Neural crest cell (in vitro differentiated cells): ENCODE measurements at regions not wholly inside any gene's neighbourhood (a gene's known extent, or its start where the extent isn't known, plus 50 kb on each side); places are given as distances from the start of the nearest gene placed in this dataset.

Source experiments
- DNase-seq: peaks from one replicate; pipeline ENCODE4 v3.0.0; 2021; ENCODE audit warnings: low read depth, mixed read lengths, low spot score
- H3K27ac Mint-ChIP-seq: one replicate; pipeline ENCODE4 v1.8.0; 2021; ENCODE audit warnings: mild to moderate bottlenecking, mixed read lengths; ENCODE audit not compliant: unreplicated experiment
- H3K27me3 Mint-ChIP-seq: 2 replicates; pipeline ENCODE4 v1.8.0; 2021; ENCODE audit warnings: low read depth, mild to moderate bottlenecking, mixed read lengths
- H3K36me3 Mint-ChIP-seq: 2 replicates; pipeline ENCODE4 v1.8.0; 2021; ENCODE audit warnings: low read depth, mild to moderate bottlenecking, mixed read lengths
- H3K4me1 Mint-ChIP-seq: 2 replicates; pipeline ENCODE4 v1.8.0; 2021; ENCODE audit warnings: mixed read lengths
- H3K4me3 Mint-ChIP-seq: one replicate; pipeline ENCODE4 v1.8.0; 2021; ENCODE audit warnings: mild to moderate bottlenecking, mixed read lengths
- H3K9me3 Mint-ChIP-seq: 2 replicates; pipeline ENCODE4 v1.8.0; 2021; ENCODE audit warnings: mixed read lengths
- TF ChIP-seq, protein P1 (sequence below): fragments of 200-600 bp; sonication (generic); conservative IDR thresholded peaks from 2 replicates; pipeline ENCODE4 v1.5.0; 2021; ENCODE audit warnings: antibody characterized with exemption, mild to moderate bottlenecking

- TF ChIP-seq, protein P1, sequence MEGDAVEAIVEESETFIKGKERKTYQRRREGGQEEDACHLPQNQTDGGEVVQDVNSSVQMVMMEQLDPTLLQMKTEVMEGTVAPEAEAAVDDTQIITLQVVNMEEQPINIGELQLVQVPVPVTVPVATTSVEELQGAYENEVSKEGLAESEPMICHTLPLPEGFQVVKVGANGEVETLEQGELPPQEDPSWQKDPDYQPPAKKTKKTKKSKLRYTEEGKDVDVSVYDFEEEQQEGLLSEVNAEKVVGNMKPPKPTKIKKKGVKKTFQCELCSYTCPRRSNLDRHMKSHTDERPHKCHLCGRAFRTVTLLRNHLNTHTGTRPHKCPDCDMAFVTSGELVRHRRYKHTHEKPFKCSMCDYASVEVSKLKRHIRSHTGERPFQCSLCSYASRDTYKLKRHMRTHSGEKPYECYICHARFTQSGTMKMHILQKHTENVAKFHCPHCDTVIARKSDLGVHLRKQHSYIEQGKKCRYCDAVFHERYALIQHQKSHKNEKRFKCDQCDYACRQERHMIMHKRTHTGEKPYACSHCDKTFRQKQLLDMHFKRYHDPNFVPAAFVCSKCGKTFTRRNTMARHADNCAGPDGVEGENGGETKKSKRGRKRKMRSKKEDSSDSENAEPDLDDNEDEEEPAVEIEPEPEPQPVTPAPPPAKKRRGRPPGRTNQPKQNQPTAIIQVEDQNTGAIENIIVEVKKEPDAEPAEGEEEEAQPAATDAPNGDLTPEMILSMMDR = no peak
- H3K4me1 Mint-ChIP-seq = peaks cover 14% of the 10 kb centered on the region
These were observed 100.1 kb downstream of the KLF6 start for GRCh38 chr10:3684891-3685290.

DNA sequence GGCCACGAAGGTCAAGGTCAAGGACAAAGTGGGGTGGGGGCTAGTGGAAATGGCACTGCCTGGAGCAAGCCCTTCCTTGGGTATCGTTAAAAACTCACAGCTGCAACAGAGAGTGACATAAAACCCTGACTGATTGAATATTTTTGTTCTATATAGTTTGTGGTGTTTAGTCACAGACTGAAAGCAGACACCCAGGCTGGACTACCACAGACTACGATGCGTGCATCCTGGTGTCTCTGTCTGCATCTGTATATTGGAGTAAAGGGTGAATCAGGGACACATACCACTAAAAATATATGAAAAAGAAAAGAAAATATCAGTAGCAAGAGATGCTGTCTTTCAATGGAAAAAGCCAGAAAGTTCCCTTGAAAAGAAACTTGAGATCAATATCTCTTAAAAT, 101.4 kb downstream of the KLF6 start:
- TF ChIP-seq, protein P1 = no peak
- H3K36me3 Mint-ChIP-seq = no peaks in the 10 kb centered on the region
- no peaks in the 10 kb centered on the region for H3K27me3 Mint-ChIP-seq
- H3K4me3 Mint-ChIP-seq = no peak overlapping the region
- no peak for DNase-seq
- H3K4me1 Mint-ChIP-seq = peaks cover 11% of the 10 kb centered on the region
- H3K9me3 Mint-ChIP-seq = no peaks in the 10 kb centered on the region
- no peak overlapping the region for H3K27ac Mint-ChIP-seq

More at GRCh38 chr10:3684891-3685290, 100.1 kb downstream of the KLF6 start:
- H3K9me3 Mint-ChIP-seq = no peaks in the 10 kb centered on the region
- DNase-seq = no peak
- no peaks in the 10 kb centered on the region for H3K36me3 Mint-ChIP-seq
- no peak overlapping the region for H3K4me3 Mint-ChIP-seq
- no peak overlapping the region for H3K27ac Mint-ChIP-seq
- H3K27me3 Mint-ChIP-seq = no peaks in the 10 kb centered on the region

DNA sequence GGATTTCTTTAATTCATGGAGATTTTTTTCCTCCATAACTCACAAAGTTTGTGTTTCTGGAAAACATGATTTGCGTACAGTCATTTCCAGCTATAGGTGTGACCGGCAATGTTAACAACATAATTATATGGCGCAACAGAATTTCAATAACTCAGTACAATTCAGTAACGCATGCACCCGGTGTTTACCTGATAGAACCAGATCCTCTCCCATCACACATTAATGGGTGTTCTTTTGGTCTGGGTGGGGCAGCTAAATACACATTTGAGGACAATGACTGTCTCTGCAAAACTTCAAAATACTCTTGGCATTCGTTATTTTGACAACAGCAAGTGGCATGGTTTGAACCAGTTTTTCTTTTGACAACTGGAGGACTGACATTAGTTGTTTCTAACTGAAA, 102.3 kb downstream of the KLF6 start:
- Mint-ChIP-seq H3K36me3 (no peaks in the 10 kb centered on the region), H3K27ac (no peak overlapping the region), H3K9me3 (no peaks in the 10 kb centered on the region), H3K27me3 (no peaks in the 10 kb centered on the region), H3K4me1 (peaks cover 11% of the 10 kb centered on the region), H3K4me3 (no peak overlapping the region)
- TF ChIP-seq, protein P1 = no peak
- no peak for DNase-seq

GRCh38 chr10:3681642-3682554, 103.1 kb downstream of the KLF6 start:
- Mint-ChIP-seq H3K36me3 (no peaks in the 10 kb centered on the region), H3K27ac (no peak overlapping the region), H3K4me1 (peaks cover 11% of the 10 kb centered on the region), H3K9me3 (no peaks in the 10 kb centered on the region), H3K27me3 (no peaks in the 10 kb centered on the region), H3K4me3 (no peak overlapping the region)
- peak; percentile 3 for DNase-seq
- TF ChIP-seq, protein P1 = no peak

DNA sequence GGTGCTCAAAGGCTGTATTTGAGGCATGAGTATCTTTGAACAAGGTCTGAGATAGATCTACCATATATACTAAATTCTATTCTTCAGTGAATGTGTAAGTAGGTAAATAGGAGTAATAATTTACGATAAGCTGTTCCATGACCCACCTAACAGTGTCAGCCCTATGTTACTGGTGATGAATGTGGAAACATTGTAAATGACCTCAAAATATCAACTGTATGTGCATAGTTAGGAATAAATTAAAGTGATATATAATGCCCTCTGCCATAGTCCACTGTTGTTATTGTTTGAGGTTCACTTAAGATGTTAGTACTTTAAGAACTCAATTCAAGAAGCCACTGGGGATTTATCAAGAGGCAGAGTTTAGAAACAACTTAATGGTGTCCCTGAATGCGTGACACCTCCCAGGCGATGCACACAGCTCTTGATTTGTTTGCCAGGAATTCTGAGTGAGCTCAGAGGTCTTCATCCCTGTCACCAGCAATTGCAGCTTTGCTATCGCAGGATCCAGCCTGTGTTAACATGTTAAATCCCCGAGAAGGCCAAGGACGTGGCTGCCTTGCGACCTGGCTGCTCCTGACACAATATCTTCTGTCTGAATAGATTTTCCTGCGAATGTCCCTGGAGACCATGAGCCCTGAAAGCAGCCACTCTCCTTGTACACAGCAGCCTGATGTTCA, 104.9 kb downstream of the KLF6 start:
- Mint-ChIP-seq H3K27me3 (no peaks in the 10 kb centered on the region), H3K4me3 (no peak overlapping the region), H3K9me3 (no peaks in the 10 kb centered on the region), H3K4me1 (peaks cover 11% of the 10 kb centered on the region), H3K36me3 (no peaks in the 10 kb centered on the region), H3K27ac (no peak overlapping the region)
- TF ChIP-seq, protein P1 = no peak
- no peak for DNase-seq
